ENCODE measurements at regions not wholly inside any gene's neighbourhood (a gene's known extent, or its start where the extent isn't known, plus 50 kb on each side); places are given as distances from the start of the nearest gene placed in this dataset.
"Not testable (repeated sequence)": the region's sequence is repeated elsewhere in the genome, so short reads cannot be mapped to it uniquely, and the experiment has no call there.

DNA sequence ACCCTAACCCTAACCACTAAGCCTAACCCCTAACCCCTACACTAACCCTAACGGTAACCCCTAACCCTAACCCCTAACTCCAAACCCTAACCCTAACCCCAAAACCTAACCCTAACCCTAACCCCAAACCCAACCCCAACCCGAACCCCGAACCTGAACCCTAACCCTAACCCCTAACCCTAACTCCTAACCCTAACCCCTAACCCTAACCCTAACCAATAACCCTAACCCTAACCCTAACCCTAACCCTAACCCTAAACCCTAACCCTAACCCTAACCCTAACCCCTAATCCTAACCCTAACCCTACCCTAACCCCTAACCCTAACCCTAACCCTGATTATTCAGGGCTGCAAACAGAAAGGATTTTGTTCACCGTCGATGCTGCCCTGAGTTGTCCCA lies 144.6 kb upstream of the DUSP22 start:
- DNase-seq (ENCODE audit: low read depth in 2 of 2): not testable (repeated sequence)

DNA sequence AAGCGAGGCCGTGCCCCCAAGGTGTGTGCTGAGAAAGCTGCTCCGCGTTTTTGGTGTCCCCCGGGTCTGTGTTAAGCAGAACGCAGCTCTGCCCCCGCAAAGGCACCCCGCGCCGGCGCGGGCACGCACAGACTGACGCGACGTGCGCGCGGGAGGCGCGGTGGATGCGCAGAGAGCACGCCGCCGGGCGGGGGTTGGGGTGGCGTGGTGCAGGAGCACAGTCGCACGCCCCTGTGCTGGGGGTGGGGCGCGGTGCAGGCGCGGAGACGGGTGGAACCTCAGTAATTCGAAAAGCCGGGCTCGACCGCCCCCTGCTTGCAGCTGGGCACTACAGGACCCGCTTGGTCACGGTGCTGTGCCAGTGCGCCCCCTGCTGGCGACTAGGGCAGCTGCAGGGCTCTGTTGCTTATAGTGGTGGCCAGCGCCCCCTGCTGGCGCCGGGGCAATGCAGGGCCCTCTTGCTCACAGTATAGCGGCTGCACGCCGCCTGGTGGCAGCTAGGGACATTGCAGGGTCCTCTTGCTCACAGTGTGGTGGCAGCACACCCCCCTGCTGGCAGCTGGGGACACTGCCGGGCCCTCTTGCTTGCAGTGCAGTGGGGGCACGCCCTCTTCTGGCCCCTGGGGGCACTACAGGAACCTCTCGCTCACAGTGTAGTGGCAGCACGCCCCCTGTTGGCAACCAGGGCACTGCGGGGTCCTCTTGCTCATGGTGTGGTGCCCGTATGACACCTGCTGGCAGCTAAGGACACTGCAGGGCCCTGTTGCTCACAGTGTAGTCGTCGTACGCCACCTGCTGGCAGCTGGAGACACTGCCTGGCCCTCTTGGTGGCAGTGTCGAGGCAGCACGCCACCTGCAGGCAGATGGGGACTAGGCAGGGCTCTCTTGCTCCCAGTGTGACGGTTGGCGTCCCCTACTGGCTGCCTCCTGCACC lies 144.0 kb upstream of the DUSP22 start:
- peak in 1 of 2 donors; percentile 16 for DNase-seq (ENCODE audit: low read depth in 2 of 2)

DNA sequence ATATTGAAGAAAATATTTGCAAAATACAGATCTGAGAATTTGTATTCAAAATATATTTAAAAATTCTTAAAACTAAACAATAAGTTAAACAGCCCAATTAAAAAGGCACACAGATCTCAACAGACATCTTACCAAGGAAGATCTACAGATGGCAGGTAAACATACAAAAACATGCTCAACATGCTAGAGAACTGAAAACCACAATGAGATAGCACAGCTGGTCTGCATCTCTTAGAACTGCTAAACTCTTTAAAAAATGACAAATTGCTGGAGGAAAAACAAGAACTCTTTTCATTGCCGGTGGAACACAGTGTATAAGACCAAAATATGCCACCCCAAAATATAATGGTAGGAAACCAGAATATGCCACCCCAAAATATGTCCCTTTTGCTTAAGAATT lies 142.1 kb upstream of the DUSP22 start:
- not testable (repeated sequence) for DNase-seq (ENCODE audit: low read depth in 2 of 2)

DNA sequence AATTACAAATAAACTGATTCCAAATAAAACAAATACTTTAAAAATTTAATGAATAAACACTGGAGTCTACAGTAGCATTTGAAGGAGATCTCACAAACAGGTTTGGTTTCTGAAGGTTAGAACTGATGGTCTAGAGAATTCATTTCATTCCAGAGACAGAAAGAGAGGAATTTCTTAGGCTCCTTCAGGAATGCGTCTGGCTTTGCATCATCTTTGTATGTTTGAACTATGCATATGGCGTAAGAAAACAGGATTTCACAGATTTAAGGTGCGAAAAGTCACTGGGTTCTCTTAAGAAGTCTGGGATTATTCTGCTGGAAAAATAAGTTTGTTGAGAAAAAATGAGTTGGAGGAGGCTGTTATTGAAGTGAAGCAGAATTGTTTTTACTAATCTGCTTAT lies 139.9 kb upstream of the DUSP22 start:
- not testable (repeated sequence) for DNase-seq (ENCODE audit: low read depth in 2 of 2)

DNA sequence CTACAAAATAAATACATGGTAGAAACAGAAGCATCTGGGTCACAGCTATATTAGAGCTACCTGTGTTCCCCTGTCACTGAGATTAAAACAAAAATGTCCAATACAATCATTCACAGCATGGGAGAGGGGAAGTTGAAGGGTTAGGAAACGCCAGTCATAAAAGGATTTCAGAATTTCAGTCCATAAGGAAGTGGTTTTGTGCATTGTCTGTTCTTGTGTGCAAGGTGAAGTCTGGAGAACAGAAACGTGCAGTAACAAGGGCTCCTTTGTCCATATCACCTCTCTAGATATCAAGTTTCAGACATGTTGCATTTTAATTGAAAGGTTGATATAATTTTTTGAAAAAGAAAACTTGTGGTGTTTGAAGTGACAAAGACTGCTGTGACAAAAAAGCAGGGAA lies 139.3 kb upstream of the DUSP22 start:
- not testable (repeated sequence) for DNase-seq (ENCODE audit: low read depth in 2 of 2)

DNA sequence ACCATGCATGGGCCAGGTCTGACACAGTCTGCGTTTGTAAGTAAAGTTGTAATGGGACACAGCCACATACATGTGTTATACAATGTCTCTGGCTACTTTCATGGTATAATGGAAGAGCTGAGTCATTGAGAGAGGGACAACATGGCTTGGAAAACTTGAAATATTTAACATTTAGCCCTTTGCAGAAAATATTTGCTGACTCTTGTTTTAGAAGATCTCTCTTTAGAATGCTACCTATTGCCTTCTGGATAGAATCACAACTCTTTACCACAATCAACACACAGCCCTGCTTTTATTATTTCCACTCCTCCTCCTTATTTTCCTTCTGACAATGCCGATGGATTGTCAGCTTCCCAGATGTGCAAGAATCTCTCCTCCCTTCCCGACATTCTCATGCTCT lies 138.4 kb upstream of the DUSP22 start:
- DNase-seq (ENCODE audit: low read depth in 2 of 2): not testable (repeated sequence)

DNA sequence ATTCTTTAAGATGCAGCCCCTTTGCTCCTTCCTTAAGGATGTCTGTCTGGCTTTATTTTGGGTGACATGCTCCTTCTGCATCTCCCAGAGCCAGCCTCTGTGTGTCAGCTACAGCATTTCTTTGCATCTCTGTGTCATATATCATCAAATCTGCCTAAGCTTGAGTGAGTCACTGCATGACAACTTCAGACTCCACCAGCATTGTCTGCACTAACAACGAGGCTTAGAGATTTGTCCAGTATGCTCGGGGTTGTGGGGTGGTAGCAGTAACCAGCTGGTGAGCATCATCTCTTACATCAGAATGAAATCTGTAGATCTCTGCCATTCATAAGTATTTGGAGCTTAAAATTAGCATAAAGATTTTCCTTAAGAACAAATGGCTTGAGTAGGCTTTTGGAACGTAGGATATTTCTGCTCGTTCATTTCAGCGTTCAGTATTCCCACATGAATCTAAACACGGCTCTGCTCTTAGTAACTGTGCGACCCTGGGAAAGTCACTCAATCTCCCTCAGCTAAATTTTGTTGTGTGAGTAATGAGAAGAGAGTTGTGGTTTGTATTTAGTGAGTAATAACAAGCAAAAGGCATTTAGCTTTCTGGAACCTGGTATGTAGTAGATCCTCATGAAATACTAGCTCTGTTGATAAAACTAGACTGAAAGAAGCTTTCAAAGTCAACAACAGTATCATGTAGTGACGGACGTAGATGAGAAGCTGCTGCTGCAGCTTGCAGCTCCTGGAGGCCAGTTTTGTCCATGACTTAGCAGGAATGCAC lies 137.8 kb upstream of the DUSP22 start:
- DNase-seq (ENCODE audit: low read depth in 2 of 2): not testable (repeated sequence)

DNA sequence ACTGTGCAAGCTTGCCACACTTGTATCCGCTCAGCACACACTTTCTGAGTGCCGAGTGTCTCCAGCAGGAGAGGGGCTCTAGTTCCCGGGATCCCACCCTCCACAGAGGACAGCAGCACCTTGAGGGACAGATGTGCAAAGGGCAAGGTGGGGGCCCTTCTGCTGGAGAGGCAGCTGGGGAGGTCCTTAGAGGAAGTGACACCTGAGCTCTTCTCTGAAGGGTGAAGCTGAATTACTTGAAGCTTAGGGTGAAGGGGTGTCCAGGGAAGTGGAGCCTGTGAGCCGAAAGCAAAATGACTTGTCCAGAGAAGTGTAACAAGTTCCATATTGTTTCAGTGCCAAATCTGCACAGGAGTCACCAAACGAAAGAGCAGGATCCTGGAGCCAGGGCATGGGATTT lies 136.3 kb upstream of the DUSP22 start:
- DNase-seq (ENCODE audit: low read depth in 2 of 2): no peak

DNA sequence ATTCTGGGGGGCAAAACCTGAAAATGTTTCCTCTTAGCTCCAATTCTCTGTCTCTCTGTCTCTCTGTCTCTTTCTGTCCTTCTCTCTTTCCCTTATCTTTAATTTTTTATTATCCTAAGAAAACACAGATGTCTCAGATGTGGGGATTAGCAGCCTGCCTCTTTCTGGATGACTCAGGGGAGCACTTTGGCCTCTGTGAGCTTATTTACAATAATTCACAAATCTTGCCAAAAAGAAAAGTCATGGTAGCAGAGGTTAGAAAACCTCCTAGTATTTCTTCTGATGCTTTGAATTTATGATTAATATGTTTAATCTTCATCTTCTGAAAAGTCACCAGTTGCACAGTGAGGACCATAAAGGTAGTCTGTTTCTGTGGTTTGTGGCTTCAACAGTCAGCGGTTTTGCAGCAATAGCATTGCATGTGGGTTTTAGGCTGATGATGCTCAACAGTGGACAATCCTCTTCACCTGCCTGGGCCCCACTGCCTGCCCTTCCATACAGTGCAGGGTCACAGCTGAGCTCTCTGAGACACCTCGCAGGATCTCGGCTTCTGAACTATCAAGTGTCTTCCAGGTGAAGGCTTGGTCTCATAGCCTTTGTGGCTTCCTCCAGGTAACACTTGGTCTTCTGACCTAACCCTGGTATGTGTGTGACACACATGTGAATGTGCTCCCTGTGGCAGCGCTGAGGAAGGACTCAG lies 135.7 kb upstream of the DUSP22 start:
- not testable (repeated sequence) for DNase-seq (ENCODE audit: low read depth in 2 of 2)

DNA sequence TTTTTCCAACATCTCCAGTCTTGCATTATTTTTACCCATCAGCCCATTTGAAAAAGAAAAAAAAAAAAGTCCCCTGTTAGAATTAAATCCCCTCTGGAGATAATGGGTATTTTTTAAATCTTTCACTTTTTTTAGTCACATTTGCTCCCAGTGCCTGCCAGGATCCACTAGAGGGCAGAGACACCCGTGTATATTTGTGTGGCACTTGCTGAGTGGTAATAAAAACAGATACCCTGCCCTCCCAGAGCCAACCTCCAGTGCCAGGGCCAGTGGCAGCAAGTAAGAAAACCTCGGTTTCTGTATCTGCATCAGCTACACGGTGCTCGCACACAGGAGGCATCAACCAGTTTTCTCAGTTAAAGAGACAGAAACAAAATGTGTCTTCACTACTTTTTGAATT lies 135.1 kb upstream of the DUSP22 start:
- DNase-seq (ENCODE audit: low read depth in 2 of 2): not testable (repeated sequence)

DNA sequence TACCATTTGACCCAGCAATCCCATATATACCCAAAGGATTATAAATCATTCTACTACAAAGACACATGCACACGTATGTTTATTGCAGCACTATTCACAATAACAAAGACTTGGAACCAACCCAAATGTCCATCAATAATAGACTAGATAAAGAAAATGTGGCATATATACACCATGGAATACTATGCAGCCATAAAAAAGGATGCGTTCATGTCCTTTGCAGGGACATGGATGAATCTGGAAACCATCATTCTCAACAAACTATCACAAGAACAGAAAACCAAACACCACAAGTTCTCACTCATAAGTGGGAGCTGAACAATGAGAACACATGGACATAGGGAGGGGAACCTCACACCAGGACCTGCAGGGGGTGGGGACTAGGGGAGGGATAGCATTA lies 130.6 kb upstream of the DUSP22 start:
- not testable (repeated sequence) for DNase-seq (ENCODE audit: low read depth in 2 of 2)

DNA sequence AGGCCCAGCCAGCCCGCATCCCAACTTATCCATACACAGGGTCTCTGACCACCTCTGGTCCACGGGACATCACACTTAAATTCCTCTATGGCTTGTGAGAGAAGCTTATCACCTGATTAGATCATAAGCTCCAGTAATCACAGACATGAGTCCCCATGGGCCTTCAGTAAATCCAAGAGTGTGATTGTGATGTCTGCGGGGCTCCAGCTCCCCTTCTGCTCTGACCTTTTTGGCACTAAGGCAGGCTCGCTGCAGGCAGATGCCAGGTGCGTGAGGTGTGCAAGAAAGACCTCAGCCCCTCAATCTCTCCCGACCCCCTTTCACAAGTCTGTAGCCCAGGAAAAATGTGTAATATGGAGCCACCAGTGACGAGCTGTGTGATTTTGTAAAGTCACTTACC lies 127.6 kb upstream of the DUSP22 start:
- no peak for DNase-seq (ENCODE audit: low read depth in 2 of 2)

DNA sequence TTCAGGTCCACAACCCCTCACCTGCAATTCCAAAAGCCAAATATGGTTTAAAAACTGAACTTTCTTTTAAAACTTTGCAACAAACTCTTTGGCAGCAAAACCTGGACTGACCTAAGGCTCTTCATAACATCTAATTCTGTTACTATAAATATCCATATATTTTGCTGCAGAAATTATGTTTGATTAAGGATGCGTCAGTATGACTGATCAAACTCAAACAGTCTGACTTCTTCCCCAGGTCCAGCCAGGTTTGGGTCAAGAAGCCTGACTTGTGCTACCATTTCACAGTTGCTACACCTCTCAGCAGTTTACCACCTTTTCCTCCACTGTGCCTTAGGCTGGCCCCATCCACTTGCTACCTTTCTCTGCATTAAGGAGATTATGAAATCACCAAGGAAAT lies 127.0 kb upstream of the DUSP22 start:
- DNase-seq (ENCODE audit: low read depth in 2 of 2): no peak

DNA sequence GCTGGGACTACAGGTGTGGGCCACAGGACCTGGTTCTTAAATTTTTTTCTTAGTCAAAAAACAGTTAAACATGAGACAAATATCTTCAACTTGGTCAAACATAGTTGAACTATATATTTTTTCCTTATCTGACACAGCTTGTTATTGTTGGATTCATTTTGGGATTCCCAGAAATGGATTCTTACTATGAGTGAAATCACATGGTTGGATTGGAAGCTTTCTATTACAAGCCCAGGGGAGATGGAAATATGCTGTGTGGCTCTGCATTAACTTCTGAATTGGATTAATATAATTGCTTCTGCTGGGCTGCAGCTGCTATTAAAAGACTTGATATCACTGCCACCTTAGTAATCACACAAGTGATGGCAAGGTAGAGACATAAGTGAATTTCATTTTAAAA lies 126.4 kb upstream of the DUSP22 start:
- no peak for DNase-seq (ENCODE audit: low read depth in 2 of 2)

DNA sequence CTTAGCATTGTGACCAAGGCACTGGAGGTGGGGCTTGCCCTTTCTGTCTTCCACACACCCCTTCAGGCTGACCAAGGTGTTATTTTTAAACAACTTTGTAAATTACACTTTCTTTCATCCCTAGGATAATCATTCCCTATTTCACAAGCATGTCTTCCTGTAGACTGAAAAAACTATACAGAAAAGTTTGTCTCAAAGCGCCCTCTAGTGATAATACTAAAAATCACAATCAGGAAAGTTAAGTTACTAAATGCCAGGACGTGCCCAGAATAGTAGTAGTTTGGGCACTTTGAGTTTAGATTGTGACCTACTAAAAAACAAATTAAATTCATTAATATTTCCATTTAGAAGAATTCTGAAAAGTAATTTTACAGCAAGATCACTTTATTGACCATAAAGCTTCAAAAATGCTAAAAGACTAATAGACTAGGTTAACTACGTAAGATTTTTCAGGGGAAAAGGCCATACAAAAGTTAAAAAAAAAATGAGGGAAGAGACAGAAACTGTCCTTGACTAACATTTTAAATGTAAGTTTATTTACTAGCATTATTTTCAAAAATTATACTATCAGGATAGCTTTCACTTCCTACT lies 123.3 kb upstream of the DUSP22 start:
- no peak for DNase-seq (ENCODE audit: low read depth in 2 of 2)

DNA sequence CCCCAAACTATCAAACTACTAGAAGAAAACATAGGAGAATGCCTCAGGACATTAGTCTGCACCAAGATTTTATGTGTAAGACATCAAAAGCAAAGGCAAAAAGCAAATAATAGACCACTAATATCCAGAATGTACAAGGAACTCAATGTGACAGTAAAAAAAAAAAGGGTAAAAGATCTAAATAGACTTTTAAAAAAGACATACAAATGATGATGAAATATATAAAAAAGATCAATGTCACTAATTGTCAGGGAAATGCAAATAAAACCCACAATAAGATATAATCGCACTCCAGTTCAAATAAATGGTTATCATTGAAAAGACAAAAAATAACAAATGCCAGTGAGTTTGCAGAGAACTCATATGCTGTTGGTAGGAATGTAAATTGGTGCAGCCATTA lies 118.3 kb upstream of the DUSP22 start:
- no peak for DNase-seq (ENCODE audit: low read depth in 2 of 2)

DNA sequence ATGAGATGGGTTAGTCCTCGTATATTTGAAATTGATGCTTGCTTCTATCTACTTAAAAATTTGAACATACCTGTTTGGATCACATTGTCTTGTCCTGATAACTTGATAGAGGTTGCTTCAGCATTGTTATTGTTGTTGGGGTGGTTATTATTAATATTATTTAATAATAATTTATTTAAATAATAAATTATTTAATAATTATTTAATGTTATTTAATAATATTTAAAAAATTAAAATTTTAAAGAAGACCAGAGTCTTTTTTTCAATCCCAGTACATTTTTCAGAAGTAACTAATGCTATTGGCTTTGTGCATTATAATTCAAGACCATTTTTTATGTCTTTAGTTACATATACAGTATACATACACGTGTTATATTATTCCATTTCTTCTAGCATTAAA lies 116.6 kb upstream of the DUSP22 start:
- no peak for DNase-seq (ENCODE audit: low read depth in 2 of 2)

DNA sequence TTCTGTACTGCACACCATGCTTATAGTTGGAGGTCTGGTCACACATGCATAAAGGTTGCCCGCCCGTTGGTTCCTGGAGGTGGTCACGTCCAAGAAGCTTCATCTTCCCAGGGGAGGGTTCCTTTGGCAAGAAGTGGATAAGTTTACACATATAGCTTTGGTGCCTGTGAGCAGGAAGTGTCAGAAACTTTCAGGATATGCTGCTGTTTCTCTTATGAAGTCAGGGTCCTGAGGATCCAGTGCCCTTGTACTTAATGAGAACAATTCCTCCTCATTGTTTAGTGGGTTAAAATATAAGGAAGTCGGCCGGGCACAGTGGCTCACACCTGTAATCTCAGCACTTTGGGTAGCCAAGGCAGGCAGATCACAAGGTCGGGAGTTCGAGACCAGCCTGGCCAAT lies 115.5 kb upstream of the DUSP22 start:
- no peak for DNase-seq (ENCODE audit: low read depth in 2 of 2)

DNA sequence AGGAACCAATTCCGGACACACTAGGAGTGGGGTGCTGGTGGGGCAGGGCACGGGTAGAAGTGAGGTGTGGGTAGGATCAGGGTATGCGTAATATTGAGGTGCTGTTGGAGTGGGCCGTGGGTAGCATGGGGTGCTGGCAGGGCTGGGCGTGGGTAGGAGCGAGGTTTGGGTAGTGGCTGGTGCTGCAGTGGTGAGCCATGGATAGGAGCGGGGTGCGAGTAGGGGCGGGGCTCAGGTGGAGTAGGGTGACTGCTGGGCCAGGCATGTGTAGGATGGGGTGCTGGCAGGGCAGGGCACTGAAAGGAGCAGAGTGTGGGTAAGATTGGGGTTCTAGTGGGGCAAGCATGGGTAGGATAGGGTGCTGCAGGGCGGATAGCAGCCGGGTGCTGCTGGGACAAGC lies 114.2 kb upstream of the DUSP22 start:
- no peak for DNase-seq (ENCODE audit: low read depth in 2 of 2)

DNA sequence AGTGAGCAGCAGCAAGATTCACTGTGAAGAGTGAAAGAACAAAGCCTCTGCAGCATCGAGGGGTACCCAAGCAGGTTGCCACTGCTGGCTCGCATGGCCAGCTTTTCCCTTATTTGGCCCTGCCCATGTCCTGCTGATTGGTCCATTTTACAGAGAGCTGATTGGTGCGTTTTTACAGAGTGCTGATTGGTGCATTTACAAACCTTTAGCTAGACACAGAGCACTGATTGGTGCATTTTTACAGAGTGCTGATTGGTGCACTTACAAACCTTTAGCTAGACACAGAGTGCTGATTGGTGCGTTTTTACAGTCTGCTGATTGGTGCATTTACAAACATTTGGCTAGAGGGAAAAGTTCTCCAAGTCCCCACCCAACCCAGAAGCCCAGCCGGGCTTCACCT lies 113.4 kb upstream of the DUSP22 start:
- not testable (repeated sequence) for DNase-seq (ENCODE audit: low read depth in 2 of 2)

DNA sequence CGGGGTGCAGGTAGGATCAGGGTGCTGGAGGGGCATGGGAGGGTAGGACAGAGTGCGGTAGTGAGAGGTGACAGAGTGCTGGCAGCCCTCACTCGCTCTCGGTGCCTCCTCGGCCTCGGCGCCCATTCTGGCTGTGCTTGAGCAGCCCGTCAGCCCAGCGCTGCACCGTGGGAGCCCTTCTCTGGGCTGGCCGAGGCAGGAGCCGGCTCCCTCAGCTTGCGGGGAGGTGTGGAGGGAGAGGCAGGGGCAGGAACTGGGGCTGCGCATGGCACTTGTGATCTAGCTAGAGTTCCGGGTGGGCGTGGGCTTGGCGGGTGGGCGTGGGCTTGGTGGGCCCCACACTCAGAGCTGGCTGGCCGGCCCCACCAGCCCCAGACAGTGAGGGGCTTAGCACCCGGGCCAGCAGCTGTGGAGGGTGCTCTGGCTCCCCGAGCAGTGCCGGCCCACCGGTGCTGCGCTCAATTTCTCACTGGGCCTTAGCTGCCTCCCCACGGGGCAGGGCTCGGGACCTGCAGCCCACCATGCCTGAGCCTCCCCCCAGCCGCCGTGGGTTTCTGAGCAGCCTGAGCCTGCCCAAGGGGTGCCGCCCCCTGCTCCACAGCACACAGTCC lies 112.8 kb upstream of the DUSP22 start:
- DNase-seq (ENCODE audit: low read depth in 2 of 2): no peak
